ENCODE measurements at regions not wholly inside any gene's neighbourhood (a gene's known extent, or its start where the extent isn't known, plus 50 kb on each side); places are given as distances from the start of the nearest gene placed in this dataset.
"Not testable (repeated sequence)": the region's sequence is repeated elsewhere in the genome, so short reads cannot be mapped to it uniquely, and the experiment has no call there.

GRCh38 chr17:77285594-77286390 lies 145.0 kb downstream of the SEC14L1 start:
- Mint-ChIP-seq H3K27me3 (peaks cover 14% of the 10 kb centered on the region), H3K4me1 (ENCODE audit: low read depth) (peaks cover 14% of the 10 kb centered on the region), H3K27ac (no peak overlapping the region), H3K4me3 (no peak overlapping the region), H3K9me3 (no peaks in the 10 kb centered on the region), H3K36me3 (ENCODE audit: low read depth) (no peaks in the 10 kb centered on the region)

- Mint-ChIP-seq H3K4me1 (ENCODE audit: low read depth) (peaks cover 14% of the 10 kb centered on the region), H3K36me3 (ENCODE audit: low read depth) (no peaks in the 10 kb centered on the region), H3K27ac (no peak overlapping the region), H3K4me3 (no peak overlapping the region), H3K27me3 (peaks cover 14% of the 10 kb centered on the region), H3K9me3 (no peaks in the 10 kb centered on the region)
Observed at GRCh38 chr17:77286391-77286640, 145.5 kb downstream of the SEC14L1 start.

GRCh38 chr17:77286641-77287431 lies 146.1 kb downstream of the SEC14L1 start:
- Mint-ChIP-seq H3K27ac (no peak overlapping the region), H3K36me3 (ENCODE audit: low read depth) (no peaks in the 10 kb centered on the region), H3K9me3 (no peaks in the 10 kb centered on the region), H3K4me1 (ENCODE audit: low read depth) (peaks cover 11% of the 10 kb centered on the region), H3K4me3 (no peak overlapping the region), H3K27me3 (peaks cover 12% of the 10 kb centered on the region)

DNA sequence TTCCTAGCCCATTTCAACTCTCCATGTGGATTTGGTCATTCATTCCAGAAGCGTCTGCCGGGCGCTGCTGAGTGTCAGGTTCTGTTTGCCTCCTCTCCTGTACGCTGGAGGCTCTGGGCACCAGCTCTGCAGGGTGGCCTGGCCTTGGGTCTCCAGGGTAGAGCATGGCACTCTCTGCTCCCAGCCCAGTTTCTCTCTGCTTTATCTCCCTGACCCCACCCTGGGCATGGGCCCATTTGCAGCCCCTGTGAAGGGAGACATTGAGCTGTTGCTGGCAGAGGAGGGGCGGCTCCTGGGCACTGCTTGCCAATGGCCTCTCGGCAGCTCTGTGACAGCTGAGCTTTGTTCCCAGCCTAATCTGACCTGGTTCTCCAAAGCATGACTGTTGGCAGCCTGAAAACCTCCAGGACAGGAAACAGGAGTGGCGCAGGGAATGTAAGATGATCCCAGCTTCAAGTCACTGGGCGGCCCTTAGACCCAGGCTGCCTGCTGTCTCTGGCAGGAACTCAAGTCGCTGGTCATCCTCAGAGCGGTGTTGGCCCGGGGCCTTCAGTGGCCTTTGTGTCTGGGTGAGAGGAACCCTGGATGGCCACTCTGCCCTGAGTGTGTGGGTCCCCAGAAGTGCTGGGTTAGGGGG lies 146.8 kb downstream of the SEC14L1 start:
- Mint-ChIP-seq H3K4me3 (no peak overlapping the region), H3K4me1 (ENCODE audit: low read depth) (peaks cover 4% of the 10 kb centered on the region), H3K36me3 (ENCODE audit: low read depth) (no peaks in the 10 kb centered on the region), H3K27me3 (peaks cover 6% of the 10 kb centered on the region), H3K27ac (no peak overlapping the region), H3K9me3 (no peaks in the 10 kb centered on the region)

GRCh38 chr17:77288115-77288619 lies 147.4 kb downstream of the SEC14L1 start:
- no peaks in the 10 kb centered on the region for H3K9me3 Mint-ChIP-seq
- H3K4me3 Mint-ChIP-seq = no peak overlapping the region
- H3K27ac Mint-ChIP-seq = no peak overlapping the region
- H3K27me3 Mint-ChIP-seq = peaks cover 5% of the 10 kb centered on the region
- H3K36me3 Mint-ChIP-seq (ENCODE audit: low read depth) = no peaks in the 10 kb centered on the region
- H3K4me1 Mint-ChIP-seq (ENCODE audit: low read depth) = peaks cover 3% of the 10 kb centered on the region

- not testable (repeated sequence) for H3K9me3 Mint-ChIP-seq; H3K27ac Mint-ChIP-seq; H3K4me3 Mint-ChIP-seq; H3K27me3 Mint-ChIP-seq; H3K4me1 Mint-ChIP-seq (ENCODE audit: low read depth); H3K36me3 Mint-ChIP-seq (ENCODE audit: low read depth)
Observed at GRCh38 chr17:77290759-77291558, 150.2 kb downstream of the SEC14L1 start.

DNA sequence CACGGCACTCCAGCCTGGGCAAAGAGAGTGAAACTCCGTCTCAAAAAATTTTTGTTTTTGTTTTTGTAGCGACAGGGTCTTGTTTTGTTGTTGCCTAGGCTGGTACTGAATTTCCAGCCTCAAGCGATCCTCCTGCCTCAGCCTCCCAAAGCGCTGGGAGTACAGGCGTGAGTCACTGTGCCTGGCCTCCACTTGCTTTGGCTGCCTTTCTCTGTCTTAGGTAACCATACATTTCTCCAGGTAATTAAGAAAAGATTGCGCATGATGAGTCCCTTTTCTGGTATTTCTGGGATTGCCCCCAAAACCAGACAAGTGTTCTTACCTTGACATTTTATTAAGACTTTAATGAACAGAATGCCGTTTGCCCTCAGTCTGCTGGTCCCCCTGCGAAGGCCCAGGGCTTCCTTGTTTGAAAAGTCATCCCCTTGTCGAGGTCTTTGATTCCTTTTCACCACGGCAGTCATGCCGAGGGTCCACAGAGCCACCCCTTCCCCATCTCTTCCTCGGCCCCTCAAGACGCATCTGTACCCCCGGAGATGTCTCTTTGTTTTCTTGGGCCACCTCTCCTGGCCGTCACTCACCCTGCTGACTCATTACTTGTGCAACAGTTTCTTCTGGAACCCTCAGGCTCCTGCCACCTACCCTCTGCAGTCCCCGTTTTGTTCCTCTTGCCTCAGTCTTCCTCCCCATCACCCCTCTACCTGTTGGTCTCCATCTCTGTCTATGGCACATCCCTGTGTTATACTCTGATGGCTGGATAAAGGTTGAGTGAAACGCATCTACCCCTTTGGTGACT lies 151.0 kb downstream of the SEC14L1 start:
- Mint-ChIP-seq H3K27ac (no peak overlapping the region), H3K4me1 (ENCODE audit: low read depth) (no peaks in the 10 kb centered on the region), H3K4me3 (no peak overlapping the region), H3K27me3 (no peaks in the 10 kb centered on the region), H3K36me3 (ENCODE audit: low read depth) (no peaks in the 10 kb centered on the region), H3K9me3 (no peaks in the 10 kb centered on the region)

DNA sequence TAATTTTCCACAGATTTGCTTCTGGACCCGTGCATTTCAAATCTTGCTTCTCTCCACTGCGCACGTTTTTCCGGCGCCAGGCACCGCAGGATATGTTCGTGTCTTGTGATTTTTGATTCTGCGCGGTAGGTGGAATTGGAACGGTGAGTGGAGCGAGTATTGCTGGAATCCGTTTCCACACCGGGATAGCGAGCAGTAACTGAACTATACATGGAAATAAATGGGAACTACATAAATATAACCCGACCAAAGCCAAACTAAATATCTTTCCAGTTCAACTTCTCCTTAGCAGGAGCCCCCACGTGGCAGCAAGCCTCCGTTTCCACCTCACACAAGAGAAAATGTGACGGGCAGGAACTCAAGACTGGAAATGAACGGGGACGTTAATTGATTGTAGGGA lies 154.0 kb downstream of the SEC14L1 start:
- Mint-ChIP-seq H3K27me3 (no peaks in the 10 kb centered on the region), H3K27ac (no peak overlapping the region), H3K4me3 (no peak overlapping the region), H3K9me3 (no peaks in the 10 kb centered on the region), H3K4me1 (ENCODE audit: low read depth) (no peaks in the 10 kb centered on the region), H3K36me3 (ENCODE audit: low read depth) (no peaks in the 10 kb centered on the region)

DNA sequence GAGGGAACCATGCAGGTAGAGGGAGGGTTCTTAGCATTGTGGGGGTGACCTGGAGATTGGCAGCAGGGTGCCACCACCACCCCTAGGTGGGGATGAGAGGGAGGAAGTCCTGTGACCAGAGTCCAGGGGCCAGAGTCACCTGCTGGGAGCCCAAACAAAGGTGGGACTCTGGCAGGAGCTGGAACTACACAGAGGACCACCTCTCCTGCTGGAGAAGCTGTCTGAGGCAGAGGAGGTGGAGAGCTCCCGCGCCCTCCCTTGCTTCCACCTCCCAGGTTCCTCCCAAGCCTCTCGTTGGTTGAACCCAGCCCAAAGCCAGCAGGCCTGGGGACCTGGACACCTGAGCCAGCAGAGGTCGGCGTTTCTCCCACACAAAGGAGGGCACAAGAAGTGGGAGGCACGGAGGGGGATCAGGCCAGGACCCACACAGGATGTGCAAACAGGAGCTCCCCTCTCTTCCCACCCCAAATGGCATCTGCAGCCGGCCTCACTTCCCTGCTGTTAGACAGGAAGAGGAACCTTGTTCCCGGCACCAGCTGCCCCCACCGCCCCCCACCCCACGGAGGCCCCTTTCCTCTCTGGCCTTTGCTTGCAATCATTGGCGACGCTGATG lies 154.6 kb downstream of the SEC14L1 start:
- no peaks in the 10 kb centered on the region for H3K4me1 Mint-ChIP-seq (ENCODE audit: low read depth)
- no peaks in the 10 kb centered on the region for H3K36me3 Mint-ChIP-seq (ENCODE audit: low read depth)
- no peaks in the 10 kb centered on the region for H3K27me3 Mint-ChIP-seq
- no peak overlapping the region for H3K4me3 Mint-ChIP-seq
- H3K9me3 Mint-ChIP-seq = no peaks in the 10 kb centered on the region
- H3K27ac Mint-ChIP-seq = no peak overlapping the region

DNA sequence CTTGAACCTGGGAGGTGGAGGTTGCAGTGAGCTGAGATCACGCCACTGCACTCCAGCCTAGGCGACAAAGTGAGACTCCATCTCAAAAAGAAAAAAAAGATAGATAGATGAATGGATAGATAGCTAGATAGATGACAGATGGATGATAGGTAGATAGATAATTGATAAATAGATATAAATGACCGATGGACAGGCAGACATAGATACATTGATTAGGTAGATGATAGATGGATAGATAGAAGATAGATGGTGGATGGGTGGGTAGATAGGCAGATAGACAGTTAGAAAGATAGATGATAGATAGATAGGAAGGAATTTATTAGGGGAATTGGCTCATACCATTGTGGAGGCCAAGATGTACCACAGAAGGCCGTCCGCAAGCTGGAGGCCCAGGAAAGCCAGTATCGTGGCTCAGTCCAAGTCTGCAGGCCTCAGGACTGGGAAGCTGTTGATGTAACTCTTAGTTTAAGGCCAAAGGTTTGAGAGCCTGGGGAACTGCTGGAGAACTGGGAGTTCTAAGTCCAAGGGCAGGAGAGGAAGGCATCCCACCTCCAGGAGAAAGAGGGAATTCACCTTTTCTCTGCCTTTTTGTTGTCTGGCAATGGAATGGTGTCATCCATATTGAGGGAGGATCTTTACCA lies 156.1 kb downstream of the SEC14L1 start:
- H3K36me3 Mint-ChIP-seq (ENCODE audit: low read depth) = no peaks in the 10 kb centered on the region
- H3K27me3 Mint-ChIP-seq = no peaks in the 10 kb centered on the region
- no peaks in the 10 kb centered on the region for H3K9me3 Mint-ChIP-seq
- no peaks in the 10 kb centered on the region for H3K4me1 Mint-ChIP-seq (ENCODE audit: low read depth)
- no peak overlapping the region for H3K27ac Mint-ChIP-seq
- no peak overlapping the region for H3K4me3 Mint-ChIP-seq

DNA sequence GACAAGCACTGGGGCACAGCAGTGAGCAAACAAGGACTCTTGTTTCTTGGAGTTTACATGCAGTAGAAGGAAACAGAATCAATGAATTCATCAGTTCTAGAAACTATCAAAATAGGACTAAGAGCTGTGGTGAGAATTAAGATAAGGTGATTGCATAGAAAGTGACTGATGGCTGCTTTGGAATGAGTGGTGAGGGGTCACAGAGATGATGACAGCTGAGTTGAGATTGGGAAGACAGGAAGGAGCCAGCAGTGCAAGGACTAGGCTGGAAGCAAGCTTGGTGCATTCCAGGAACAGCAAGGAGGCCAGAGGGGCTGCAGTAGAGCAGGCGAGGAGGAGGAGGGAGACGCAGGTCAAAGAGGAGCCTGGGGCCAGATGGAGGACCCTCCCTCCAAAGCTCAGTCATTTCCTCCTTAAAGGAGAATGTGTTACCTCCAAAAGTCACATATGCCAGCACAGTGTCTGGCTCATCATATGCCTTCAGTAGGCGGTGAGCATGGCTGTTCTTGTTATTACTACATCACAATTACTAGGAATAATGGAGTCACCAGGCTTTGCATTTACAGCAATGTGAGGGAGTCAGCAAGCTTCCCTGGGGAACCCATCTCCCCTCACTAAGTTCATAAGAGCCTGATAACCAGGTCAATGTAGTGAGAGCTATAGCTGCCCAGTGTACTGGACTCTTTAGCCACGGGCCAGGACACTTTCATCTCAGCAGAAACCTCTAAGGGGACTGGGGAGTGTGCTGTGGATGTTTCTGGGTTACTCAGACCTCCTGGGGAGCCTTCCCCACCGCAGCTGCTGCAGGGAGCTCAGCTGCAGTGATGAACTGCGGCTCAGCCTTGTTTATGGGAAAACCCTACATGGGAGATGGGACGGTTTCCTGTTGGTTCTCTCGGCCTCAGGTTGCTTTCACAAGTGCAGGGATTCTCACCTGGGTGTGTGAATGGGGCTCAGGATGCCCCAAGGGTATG lies 157.2 kb downstream of the SEC14L1 start:
- H3K4me1 Mint-ChIP-seq (ENCODE audit: low read depth) = no peaks in the 10 kb centered on the region
- H3K9me3 Mint-ChIP-seq = no peaks in the 10 kb centered on the region
- no peak overlapping the region for H3K27ac Mint-ChIP-seq
- no peaks in the 10 kb centered on the region for H3K27me3 Mint-ChIP-seq
- no peaks in the 10 kb centered on the region for H3K36me3 Mint-ChIP-seq (ENCODE audit: low read depth)
- H3K4me3 Mint-ChIP-seq = no peak overlapping the region

- Mint-ChIP-seq H3K36me3 (ENCODE audit: low read depth) (no peaks in the 10 kb centered on the region), H3K4me3 (no peak overlapping the region), H3K27ac (no peak overlapping the region), H3K27me3 (no peaks in the 10 kb centered on the region), H3K9me3 (no peaks in the 10 kb centered on the region), H3K4me1 (ENCODE audit: low read depth) (no peaks in the 10 kb centered on the region)
Observed at GRCh38 chr17:77298811-77299210, 158.0 kb downstream of the SEC14L1 start.

All from stimulated activated naive CD8-positive, alpha-beta T cell treated with anti-CD3 and anti-CD28 coated beads, Interleukin-15, Interleukin-2, amounts not matched to agents 100 ng/mL and 50 ng/mL, for 24 hours (primary cell).